ENCODE measurements at regions not wholly inside any gene's neighbourhood (a gene's known extent, or its start where the extent isn't known, plus 50 kb on each side); places are given as distances from the start of the nearest gene placed in this dataset.

- TF ChIP-seq CTCF (IDR thresholded peaks at IDR 0.05 in 4 of 5, conservative IDR thresholded peaks at IDR 0.05 in 1 of 5) = no peak
- no peak for TF ChIP-seq POLR2A (IDR thresholded peaks at IDR 0.05)
Measured at GRCh38 chr1:79807816-79808215, 801.3 kb upstream of the ADGRL4 start.
